Glutamatergic neuron (in vitro differentiated cells): ENCODE measurements at regions not wholly inside any gene's neighbourhood (a gene's known extent, or its start where the extent isn't known, plus 50 kb on each side); places are given as distances from the start of the nearest gene placed in this dataset.

Experiments used
- DNase-seq: peaks from one replicate; pipeline ENCODE4 v3.0.0; 2022
- H3K27ac Mint-ChIP-seq: one replicate; pipeline ENCODE4 v1.8.0; 2020; ENCODE audit warnings: mild to moderate bottlenecking, mixed read lengths, inconsistent platforms; ENCODE audit not compliant: unreplicated experiment
- H3K27me3 Mint-ChIP-seq: one replicate; pipeline ENCODE4 v1.8.0; 2020; ENCODE audit warnings: mild to moderate bottlenecking, moderate library complexity, mixed read lengths, inconsistent platforms; ENCODE audit not compliant: unreplicated experiment
- H3K36me3 Mint-ChIP-seq: one replicate; pipeline ENCODE4 v1.8.0; 2020; ENCODE audit warnings: mild to moderate bottlenecking, mixed read lengths, inconsistent platforms; ENCODE audit not compliant: unreplicated experiment
- H3K4me1 Mint-ChIP-seq: one replicate; pipeline ENCODE4 v1.8.0; 2020; ENCODE audit warnings: mild to moderate bottlenecking, low read depth, mixed read lengths, inconsistent platforms; ENCODE audit not compliant: unreplicated experiment
- H3K4me3 Mint-ChIP-seq: one replicate; pipeline ENCODE4 v1.8.0; 2020; ENCODE audit warnings: mild to moderate bottlenecking, mixed read lengths, inconsistent platforms; ENCODE audit not compliant: unreplicated experiment
- H3K9me3 Mint-ChIP-seq: one replicate; pipeline ENCODE4 v1.8.0; 2020; ENCODE audit warnings: mild to moderate bottlenecking, moderate library complexity, mixed read lengths, inconsistent platforms; ENCODE audit not compliant: unreplicated experiment
- TF ChIP-seq, protein P1 (sequence below): fragments of 200-600 bp; sonication (generic); IDR thresholded peaks from one replicate; pipeline ENCODE4 v1.5.0; 2021; ENCODE audit not compliant: partially characterized antibody, unreplicated experiment

DNA sequence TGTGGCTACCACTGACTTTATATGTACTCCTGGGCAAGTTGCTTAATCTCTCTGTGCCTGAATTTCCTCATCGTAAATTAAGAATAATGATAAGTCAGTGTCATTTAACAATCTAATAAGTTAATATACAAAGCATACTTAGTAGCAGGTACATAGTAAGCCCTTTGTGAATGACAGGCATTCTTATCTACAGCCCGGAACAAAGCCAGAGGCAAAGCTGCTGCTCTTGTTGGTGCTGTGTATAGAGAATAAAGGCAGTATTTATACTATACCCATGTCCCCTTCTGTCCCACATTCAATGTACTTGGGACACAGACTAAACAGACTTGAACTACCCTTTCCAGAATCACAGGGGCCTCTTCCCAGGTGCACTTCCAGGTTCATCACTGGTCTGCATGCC, 229.7 kb upstream of the NCAM1 start:
- peaks cover 9% of the 10 kb centered on the region for H3K4me1 Mint-ChIP-seq
- H3K27me3 Mint-ChIP-seq: peaks cover 4% of the 10 kb centered on the region
- H3K36me3 Mint-ChIP-seq: no peaks in the 10 kb centered on the region
- TF ChIP-seq, protein P1, sequence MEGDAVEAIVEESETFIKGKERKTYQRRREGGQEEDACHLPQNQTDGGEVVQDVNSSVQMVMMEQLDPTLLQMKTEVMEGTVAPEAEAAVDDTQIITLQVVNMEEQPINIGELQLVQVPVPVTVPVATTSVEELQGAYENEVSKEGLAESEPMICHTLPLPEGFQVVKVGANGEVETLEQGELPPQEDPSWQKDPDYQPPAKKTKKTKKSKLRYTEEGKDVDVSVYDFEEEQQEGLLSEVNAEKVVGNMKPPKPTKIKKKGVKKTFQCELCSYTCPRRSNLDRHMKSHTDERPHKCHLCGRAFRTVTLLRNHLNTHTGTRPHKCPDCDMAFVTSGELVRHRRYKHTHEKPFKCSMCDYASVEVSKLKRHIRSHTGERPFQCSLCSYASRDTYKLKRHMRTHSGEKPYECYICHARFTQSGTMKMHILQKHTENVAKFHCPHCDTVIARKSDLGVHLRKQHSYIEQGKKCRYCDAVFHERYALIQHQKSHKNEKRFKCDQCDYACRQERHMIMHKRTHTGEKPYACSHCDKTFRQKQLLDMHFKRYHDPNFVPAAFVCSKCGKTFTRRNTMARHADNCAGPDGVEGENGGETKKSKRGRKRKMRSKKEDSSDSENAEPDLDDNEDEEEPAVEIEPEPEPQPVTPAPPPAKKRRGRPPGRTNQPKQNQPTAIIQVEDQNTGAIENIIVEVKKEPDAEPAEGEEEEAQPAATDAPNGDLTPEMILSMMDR: no peak
- DNase-seq: no peak
- H3K9me3 Mint-ChIP-seq: peaks cover 5% of the 10 kb centered on the region
- H3K27ac Mint-ChIP-seq: no peak overlapping the region
- H3K4me3 Mint-ChIP-seq: no peak overlapping the region

DNA sequence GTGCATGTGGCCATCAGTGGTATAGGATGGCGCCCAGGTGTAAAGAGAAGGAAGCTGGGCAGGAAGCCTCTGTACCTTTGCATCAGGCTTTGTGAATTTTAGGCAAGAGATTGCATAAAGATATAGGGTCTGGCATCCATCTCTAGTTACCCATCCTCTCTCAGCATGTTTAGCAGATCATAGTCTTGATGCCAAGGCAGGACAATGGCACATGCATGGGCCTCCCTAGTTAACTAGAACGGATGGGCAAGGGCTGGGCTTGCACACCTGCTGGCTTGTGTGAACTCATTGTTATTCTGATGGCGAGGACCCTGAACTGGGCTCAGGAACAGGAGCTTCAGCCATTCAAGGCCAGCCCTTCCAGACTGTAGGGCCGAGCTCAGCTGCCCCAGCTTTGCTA, 229.2 kb upstream of the NCAM1 start:
- Mint-ChIP-seq H3K9me3 (peaks cover 5% of the 10 kb centered on the region), H3K4me3 (no peak overlapping the region), H3K27ac (no peak overlapping the region), H3K36me3 (no peaks in the 10 kb centered on the region), H3K4me1 (peaks cover 9% of the 10 kb centered on the region), H3K27me3 (peaks cover 4% of the 10 kb centered on the region)
- no peak for DNase-seq
- TF ChIP-seq, protein P1: no peak

DNA sequence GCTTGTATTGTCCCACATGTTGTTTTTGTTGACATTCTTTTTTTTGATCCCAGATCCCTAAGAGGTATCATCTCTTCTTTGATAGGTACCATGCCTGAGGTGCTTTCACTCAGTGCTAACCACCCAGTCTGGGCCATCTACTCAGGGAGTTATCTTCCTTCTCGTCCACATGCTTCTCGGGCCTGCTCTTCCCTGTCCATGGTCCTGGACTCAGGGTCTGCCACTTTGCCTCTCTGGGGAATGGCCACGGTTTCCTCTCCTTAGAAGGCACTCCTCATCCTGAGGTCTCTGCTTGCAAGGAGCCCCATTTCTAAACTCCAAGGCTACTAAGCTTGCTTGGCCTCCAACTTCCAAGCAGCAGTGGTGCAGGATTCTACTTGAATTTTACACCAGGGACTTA, 227.0 kb upstream of the NCAM1 start:
- no peak overlapping the region for H3K4me3 Mint-ChIP-seq
- no peak overlapping the region for H3K27ac Mint-ChIP-seq
- DNase-seq: no peak
- H3K4me1 Mint-ChIP-seq: peaks cover 9% of the 10 kb centered on the region
- H3K27me3 Mint-ChIP-seq: peaks cover 4% of the 10 kb centered on the region
- H3K9me3 Mint-ChIP-seq: peaks cover 5% of the 10 kb centered on the region
- TF ChIP-seq, protein P1: no peak
- H3K36me3 Mint-ChIP-seq: no peaks in the 10 kb centered on the region

- H3K4me3 Mint-ChIP-seq: no peak overlapping the region
- H3K9me3 Mint-ChIP-seq: peaks cover 5% of the 10 kb centered on the region
- H3K36me3 Mint-ChIP-seq: no peaks in the 10 kb centered on the region
- TF ChIP-seq, protein P1: no peak
- H3K27me3 Mint-ChIP-seq: peaks cover 4% of the 10 kb centered on the region
- DNase-seq: no peak
- H3K27ac Mint-ChIP-seq: no peak overlapping the region
- peaks cover 9% of the 10 kb centered on the region for H3K4me1 Mint-ChIP-seq
Observed at GRCh38 chr11:112735470-112735869, 225.8 kb upstream of the NCAM1 start.

GRCh38 chr11:112744041-112744440, 217.2 kb upstream of the NCAM1 start:
- no peak for DNase-seq
- peaks cover 4% of the 10 kb centered on the region for H3K27me3 Mint-ChIP-seq
- no peak overlapping the region for H3K27ac Mint-ChIP-seq
- TF ChIP-seq, protein P1: no peak
- no peaks in the 10 kb centered on the region for H3K36me3 Mint-ChIP-seq
- no peaks in the 10 kb centered on the region for H3K9me3 Mint-ChIP-seq
- H3K4me1 Mint-ChIP-seq: peaks cover 29% of the 10 kb centered on the region
- no peak overlapping the region for H3K4me3 Mint-ChIP-seq
